BLaER1 treated with 17β-estradiol and CSF1 and Interleukin-3, amounts not matched to agents 10 nM and 100 nM (cell line): ENCODE measurements at regions not wholly inside any gene's neighbourhood (a gene's known extent, or its start where the extent isn't known, plus 50 kb on each side); places are given as distances from the start of the nearest gene placed in this dataset.
"Not testable (repeated sequence)": the region's sequence is repeated elsewhere in the genome, so short reads cannot be mapped to it uniquely, and the experiment has no call there.

Experiments
- H3K27ac ChIP-seq, 11 experiments: shearing (Covaris generic); formaldehyde crosslinking; 2 replicates each; pipeline ENCODE4 v1.8.1; 2022
- H3K27me3 ChIP-seq, 11 experiments: shearing (Covaris generic); formaldehyde crosslinking; 2 replicates each; pipeline ENCODE4 v1.8.1; 2022
- H3K36me3 ChIP-seq, 11 experiments: shearing (Covaris generic); formaldehyde crosslinking; 2 replicates each; pipeline ENCODE4 v1.8.1; 2022
- H3K4me1 ChIP-seq, 10 experiments: shearing (Covaris generic); formaldehyde crosslinking; 2 replicates each; pipeline ENCODE4 v1.8.1; 2022
- H3K4me2 ChIP-seq, 11 experiments: shearing (Covaris generic); formaldehyde crosslinking; 2 replicates each; pipeline ENCODE4 v1.8.1; 2022
- H3K4me3 ChIP-seq, 10 experiments: shearing (Covaris generic); formaldehyde crosslinking; 2 replicates each; pipeline ENCODE4 v1.8.1; 2022
- H3K9ac ChIP-seq, 11 experiments: shearing (Covaris generic); formaldehyde crosslinking; 2 replicates each; pipeline ENCODE4 v1.8.1; 2022
- H3K9me3 ChIP-seq, 11 experiments: shearing (Covaris generic); formaldehyde crosslinking; replicated peaks in 1 of 11; 2 replicates each; pipeline ENCODE4 v1.8.1; 2022
- H4K20me1 ChIP-seq, 11 experiments: shearing (Covaris generic); formaldehyde crosslinking; 2 replicates each; pipeline ENCODE4 v1.8.1; 2022
- Cebpa-rat ChIP-seq, 11 experiments: shearing (Covaris generic); IDR thresholded peaks; 2 replicates each; pipeline ENCODE4 v1.8.1; 2022

DNA sequence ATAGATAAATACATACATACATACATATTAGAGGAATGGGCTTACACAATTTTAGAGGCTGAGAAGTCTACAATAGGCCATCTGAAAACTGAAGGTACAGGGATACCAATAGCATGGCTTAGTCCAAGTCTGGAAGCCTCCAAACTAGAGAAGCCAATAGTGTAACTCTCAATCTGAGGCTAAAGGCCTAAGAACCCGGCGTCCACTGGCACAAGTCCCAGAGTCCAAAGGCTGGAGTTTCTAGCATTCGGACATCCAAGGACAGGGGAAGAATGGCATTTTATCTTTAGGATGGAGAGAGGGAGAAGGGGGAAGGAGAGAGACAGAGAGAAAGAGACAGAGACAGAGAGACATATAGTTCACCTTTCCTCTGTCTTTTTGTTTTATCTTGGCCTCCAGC, 63.7 kb upstream of the SYT4 start:
- H3K4me2 ChIP-seq = no peak overlapping the region
- H3K4me1 ChIP-seq = no peaks in the 10 kb centered on the region
- H3K9ac ChIP-seq = no peak overlapping the region
- H3K36me3 ChIP-seq = no peaks in the 10 kb centered on the region
- H3K27ac ChIP-seq = no peak overlapping the region
- H3K9me3 ChIP-seq = peaks cover 0 to 9% (median 0%) of the 10 kb centered on the region in 11 experiments; a peak in 3 of 22 replicates
- no peaks in the 10 kb centered on the region for H4K20me1 ChIP-seq
- no peak for TF ChIP-seq Cebpa-rat (IDR thresholded peaks at IDR 0.05)
- H3K27me3 ChIP-seq = no peaks in the 10 kb centered on the region
- no peak overlapping the region for H3K4me3 ChIP-seq

DNA sequence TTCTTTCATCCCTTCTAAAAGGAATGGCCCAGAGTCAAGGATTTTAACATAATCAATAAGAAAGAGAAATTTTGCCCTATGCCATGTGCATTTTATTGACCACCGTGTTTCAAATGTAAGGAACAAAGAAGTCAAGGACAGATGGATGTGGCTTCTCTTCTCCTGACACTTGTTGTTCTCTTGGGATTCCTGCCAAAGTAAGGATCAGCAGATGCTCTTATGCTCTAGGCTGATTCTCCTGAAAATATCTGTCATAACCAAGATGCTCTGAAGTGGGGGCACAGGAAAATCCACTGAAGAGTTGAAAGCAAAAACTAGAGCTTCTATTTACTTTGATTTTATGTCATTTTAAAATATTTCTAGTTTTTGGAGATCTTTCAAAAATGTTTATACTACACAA, 72.9 kb upstream of the SYT4 start:
- Histone ChIP-seq H3K9ac (no peak overlapping the region), H3K27ac (no peak overlapping the region), H3K36me3 (no peaks in the 10 kb centered on the region), H3K27me3 (no peaks in the 10 kb centered on the region), H3K4me1 (no peaks in the 10 kb centered on the region), H4K20me1 (no peaks in the 10 kb centered on the region), H3K9me3 (no peaks in the 10 kb centered on the region), H3K4me3 (no peak overlapping the region), H3K4me2 (no peak overlapping the region)
- TF ChIP-seq Cebpa-rat (IDR thresholded peaks at IDR 0.05) = no peak

DNA sequence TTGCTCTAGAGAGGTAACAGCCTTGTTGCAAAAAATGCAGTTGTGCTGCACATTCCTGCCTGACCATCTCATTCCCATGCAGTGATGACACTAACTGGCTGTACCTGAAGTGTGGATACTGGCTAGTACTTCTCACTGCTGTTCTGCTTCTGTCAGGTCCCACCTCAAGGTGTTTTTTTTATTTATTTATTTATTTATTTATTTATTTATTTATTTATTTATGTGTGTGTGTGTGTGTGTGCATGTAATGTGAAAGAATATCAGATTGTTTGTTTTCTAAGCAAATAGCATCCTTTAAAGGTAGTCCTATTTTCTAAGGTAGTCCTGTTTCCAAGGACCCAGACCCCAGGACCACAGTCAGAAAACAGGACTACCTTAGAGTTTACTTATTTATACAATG, 87.2 kb upstream of the SYT4 start:
- no peaks in the 10 kb centered on the region for H4K20me1 ChIP-seq
- H3K36me3 ChIP-seq = no peaks in the 10 kb centered on the region
- H3K4me3 ChIP-seq = no peak overlapping the region
- H3K4me2 ChIP-seq = no peak overlapping the region
- no peaks in the 10 kb centered on the region for H3K27me3 ChIP-seq
- TF ChIP-seq Cebpa-rat (IDR thresholded peaks at IDR 0.05) = no peak
- no peak overlapping the region for H3K9ac ChIP-seq
- H3K9me3 ChIP-seq = no peaks in the 10 kb centered on the region
- H3K27ac ChIP-seq = no peak overlapping the region
- no peaks in the 10 kb centered on the region for H3K4me1 ChIP-seq

DNA sequence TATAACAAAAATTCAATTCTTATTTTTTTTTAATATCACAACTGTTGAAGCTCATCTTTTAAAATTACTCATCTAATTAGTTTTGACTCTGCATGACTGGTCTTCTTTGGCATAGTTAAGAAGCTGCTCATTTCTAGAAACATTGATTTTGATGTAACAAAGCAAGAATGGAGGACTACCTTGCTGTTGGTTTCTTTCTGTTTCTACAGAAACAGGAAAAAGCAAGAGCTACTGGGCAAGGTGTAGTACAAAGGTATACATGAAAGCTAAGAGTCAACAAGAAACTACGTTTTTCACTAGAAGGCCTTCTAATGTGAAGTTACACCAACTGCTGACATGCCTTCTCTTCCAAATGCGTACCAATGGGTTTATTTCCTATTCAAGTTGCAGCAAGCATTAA, 90.6 kb upstream of the SYT4 start:
- Histone ChIP-seq H3K4me3 (no peak overlapping the region), H3K9me3 (no peaks in the 10 kb centered on the region), H3K9ac (no peak overlapping the region), H3K27ac (no peak overlapping the region), H3K4me1 (no peaks in the 10 kb centered on the region), H4K20me1 (no peaks in the 10 kb centered on the region), H3K27me3 (no peaks in the 10 kb centered on the region), H3K36me3 (no peaks in the 10 kb centered on the region), H3K4me2 (no peak overlapping the region)
- TF ChIP-seq Cebpa-rat (IDR thresholded peaks at IDR 0.05) = no peak

DNA sequence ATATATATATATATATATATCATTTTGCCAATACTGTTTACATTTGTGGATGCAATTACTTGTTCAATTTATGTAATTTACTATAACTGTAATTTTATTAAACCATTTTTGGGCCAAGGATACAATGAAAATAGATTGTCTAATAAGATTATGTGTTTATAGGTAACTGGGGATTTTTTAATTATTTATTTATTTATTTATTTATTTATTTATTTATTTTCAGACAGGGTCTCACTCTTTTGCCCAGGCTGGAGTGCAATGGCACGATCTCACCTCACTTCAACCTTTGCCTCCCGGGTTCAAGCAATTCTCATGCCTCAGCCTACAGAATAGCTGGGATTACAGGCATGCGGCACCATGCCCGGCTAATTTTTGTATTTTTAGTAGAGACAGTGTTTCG, 92.0 kb upstream of the SYT4 start:
- H3K9me3 ChIP-seq, H3K36me3 ChIP-seq, H3K9ac ChIP-seq, H3K4me1 ChIP-seq, H3K4me2 ChIP-seq, H3K27me3 ChIP-seq, H3K27ac ChIP-seq, H4K20me1 ChIP-seq, H3K4me3 ChIP-seq: not testable (repeated sequence)

DNA sequence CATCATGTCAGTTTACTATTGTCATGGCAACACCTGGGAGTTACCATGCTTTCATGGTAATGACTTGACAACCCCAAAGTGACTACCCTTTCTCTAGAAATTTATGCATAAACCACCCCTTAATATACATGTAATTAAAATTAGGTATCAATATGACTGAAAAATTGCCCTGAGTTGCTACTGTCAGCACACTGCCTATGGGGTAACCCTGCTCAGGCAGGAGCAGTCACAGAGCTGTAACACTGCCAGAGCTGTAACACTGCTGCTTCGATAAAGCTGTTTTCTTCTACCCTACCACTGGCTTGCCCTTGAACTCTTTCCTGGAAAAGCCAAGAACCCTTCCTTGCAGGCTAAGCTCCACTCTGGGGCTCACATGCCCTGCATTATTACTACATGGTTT, 95.5 kb upstream of the SYT4 start:
- Histone ChIP-seq H3K36me3 (no peaks in the 10 kb centered on the region), H3K9me3 (no peaks in the 10 kb centered on the region), H3K4me2 (no peak overlapping the region), H4K20me1 (no peaks in the 10 kb centered on the region), H3K4me1 (no peaks in the 10 kb centered on the region), H3K27me3 (no peaks in the 10 kb centered on the region), H3K9ac (no peak overlapping the region), H3K4me3 (no peak overlapping the region), H3K27ac (no peak overlapping the region)
- no peak for TF ChIP-seq Cebpa-rat (IDR thresholded peaks at IDR 0.05)

DNA sequence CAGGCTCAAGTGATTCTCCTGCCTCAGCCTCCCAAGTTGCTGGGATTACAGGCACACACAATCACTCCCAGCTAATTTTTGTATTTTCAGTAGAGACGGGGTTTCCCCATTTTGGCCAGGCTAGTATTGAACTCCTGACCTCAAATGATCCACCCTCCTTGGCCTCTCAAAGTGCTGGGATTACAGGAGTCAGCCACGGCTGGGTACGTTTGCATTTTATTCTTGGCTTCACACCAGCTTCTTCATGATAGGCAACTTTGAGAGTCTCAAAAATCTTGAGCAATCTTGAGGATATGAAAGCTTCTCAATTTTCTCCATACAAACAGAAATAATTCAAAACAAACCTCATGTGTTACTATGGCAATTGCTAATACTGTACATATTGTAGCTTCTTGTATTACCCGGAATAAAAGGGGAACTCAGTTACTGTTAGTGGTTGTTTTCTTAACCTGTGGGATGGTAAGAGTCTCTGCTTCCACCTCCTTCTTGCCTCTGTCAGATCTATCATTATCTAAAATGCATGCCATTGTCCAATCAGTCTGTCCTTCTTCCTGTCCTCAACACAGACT, 102.9 kb upstream of the SYT4 start:
- Histone ChIP-seq H3K9ac (no peak overlapping the region), H3K27ac (no peak overlapping the region), H3K36me3 (no peaks in the 10 kb centered on the region), H3K4me3 (no peak overlapping the region), H3K4me2 (no peak overlapping the region), H3K9me3 (no peaks in the 10 kb centered on the region), H3K27me3 (no peaks in the 10 kb centered on the region), H3K4me1 (no peaks in the 10 kb centered on the region), H4K20me1 (no peaks in the 10 kb centered on the region)
- no peak for TF ChIP-seq Cebpa-rat (IDR thresholded peaks at IDR 0.05)

DNA sequence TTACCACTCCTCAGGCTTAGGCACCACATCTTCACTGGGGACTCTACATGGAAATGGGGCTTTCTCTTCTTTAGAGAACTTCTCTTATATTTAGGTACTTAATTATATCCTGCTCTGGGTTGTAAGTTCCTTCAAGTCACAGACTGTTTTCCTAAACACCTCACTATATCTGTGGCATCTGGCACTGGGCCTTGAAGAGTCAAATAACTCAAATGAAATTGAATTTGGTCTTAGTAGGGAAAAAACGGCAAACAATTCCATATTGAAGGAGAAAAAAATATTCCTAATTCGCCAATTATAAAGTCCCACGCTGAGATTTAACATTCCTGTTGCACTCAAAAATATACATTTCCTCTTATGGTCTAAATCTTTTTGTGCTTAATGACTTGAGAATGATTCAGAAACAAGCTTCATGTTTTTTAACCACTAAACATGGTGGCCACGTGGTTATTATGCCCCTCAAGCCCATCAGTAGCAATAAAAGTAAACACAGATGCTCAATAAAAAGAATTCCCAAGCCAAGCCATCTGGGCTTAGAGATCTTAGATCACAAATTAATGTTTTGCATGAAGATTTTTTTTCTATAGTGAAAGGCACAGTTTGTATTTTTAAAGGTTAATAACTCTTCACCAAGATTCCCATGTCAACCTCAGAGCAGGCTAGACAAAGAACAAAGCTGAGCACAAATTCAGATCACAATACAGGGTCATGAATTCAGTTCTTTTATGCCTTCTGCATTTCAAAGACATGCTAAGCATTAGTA, 105.5 kb upstream of the SYT4 start:
- no peak overlapping the region for H3K4me2 ChIP-seq
- TF ChIP-seq Cebpa-rat (IDR thresholded peaks at IDR 0.05) = no peak
- H3K27ac ChIP-seq = no peak overlapping the region
- no peaks in the 10 kb centered on the region for H3K36me3 ChIP-seq
- no peaks in the 10 kb centered on the region for H3K4me1 ChIP-seq
- H3K4me3 ChIP-seq = no peak overlapping the region
- H4K20me1 ChIP-seq = no peaks in the 10 kb centered on the region
- no peaks in the 10 kb centered on the region for H3K9me3 ChIP-seq
- H3K9ac ChIP-seq = no peak overlapping the region
- H3K27me3 ChIP-seq = no peaks in the 10 kb centered on the region

DNA sequence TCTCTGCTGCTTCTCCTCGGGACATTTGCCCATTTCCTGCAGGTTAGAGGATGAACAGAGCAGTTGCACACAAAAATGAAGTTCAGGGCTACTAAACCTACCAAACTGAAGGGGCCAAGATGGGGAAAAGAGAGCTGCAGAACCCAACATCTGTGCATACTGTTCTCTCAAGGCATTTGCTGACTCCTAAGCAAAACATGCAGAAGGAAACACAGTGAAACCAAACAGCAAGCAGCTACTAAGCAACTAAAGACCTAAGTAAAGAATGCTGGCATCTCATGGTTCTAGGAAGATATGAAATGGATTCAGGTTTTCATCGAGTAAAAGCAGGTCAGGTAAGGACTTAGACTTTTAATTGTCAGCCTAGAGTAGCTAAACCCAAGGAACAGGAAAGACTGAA, 111.9 kb upstream of the SYT4 start:
- H3K27ac ChIP-seq = no peak overlapping the region
- no peaks in the 10 kb centered on the region for H3K9me3 ChIP-seq
- H3K9ac ChIP-seq = no peak overlapping the region
- H4K20me1 ChIP-seq = no peaks in the 10 kb centered on the region
- H3K4me2 ChIP-seq = no peak overlapping the region
- no peaks in the 10 kb centered on the region for H3K36me3 ChIP-seq
- 0 out of 20 replicates have a peak, but pooled peaks cover 0 to 5% (median 0%) of the 10 kb centered on the region in 10 experiments for H3K4me1 ChIP-seq
- H3K4me3 ChIP-seq = no peak overlapping the region
- no peaks in the 10 kb centered on the region for H3K27me3 ChIP-seq
- no peak for TF ChIP-seq Cebpa-rat (IDR thresholded peaks at IDR 0.05)

DNA sequence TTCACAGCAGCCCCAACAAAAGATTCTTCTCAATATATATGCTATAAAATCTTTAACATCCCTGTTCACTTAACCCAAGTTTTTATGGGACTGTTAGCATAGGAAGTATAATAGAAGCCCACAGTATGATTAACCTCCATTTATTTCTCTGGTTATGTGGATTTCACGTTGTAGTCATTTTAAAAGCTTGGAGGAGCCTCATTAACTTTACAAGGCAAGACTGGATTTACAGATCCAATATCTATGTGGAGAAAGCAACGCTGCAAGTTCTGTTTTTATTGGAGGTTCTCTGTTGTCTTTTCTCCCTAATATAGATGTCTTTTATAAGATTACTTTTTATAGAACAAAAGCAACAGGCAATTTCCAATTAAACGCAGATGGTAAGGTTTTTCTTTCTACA, 114.9 kb upstream of the SYT4 start:
- Histone ChIP-seq H3K4me2 (no peak overlapping the region), H3K27me3 (no peaks in the 10 kb centered on the region), H3K9ac (no peak overlapping the region), H3K4me1 (0 out of 20 replicates have a peak, but pooled peaks cover 0 to 5% (median 0%) of the 10 kb centered on the region in 10 experiments), H3K36me3 (no peaks in the 10 kb centered on the region), H3K9me3 (no peaks in the 10 kb centered on the region), H3K27ac (no peak overlapping the region), H3K4me3 (no peak overlapping the region), H4K20me1 (no peaks in the 10 kb centered on the region)
- TF ChIP-seq Cebpa-rat (IDR thresholded peaks at IDR 0.05) = no peak
